DOHH2 (cell line): ENCODE measurements at regions not wholly inside any gene's neighbourhood (a gene's known extent, or its start where the extent isn't known, plus 50 kb on each side); places are given as distances from the start of the nearest gene placed in this dataset.

Experiments
- H3F3A ChIP-seq: fragments of 200-600 bp; sonication (generic), shearing (Covaris generic); 2 replicates; pipeline ENCODE4 v1.6.0; 2016; ENCODE audit warnings: antibody characterized with exemption, mild to moderate bottlenecking; ENCODE audit not compliant: control insufficient read depth, insufficient read depth
- H3K27ac ChIP-seq: fragments of 200-600 bp; sonication (generic); 2 replicates; pipeline ENCODE4 v1.5.1; 2014; ENCODE audit warnings: low read depth, mild to moderate bottlenecking, low read length, moderate library complexity
- H3K27me3 ChIP-seq: fragments of 200-600 bp; sonication (generic); 2 replicates; pipeline ENCODE4 v1.6.1; 2014; ENCODE audit warnings: mild to moderate bottlenecking, low read length, mixed read lengths; ENCODE audit not compliant: control insufficient read depth
- H3K36me3 ChIP-seq: fragments of 200-600 bp; sonication (generic); 2 replicates; pipeline ENCODE4 v1.6.1; 2014; ENCODE audit warnings: mild to moderate bottlenecking, low read length, moderate library complexity, mixed read lengths; ENCODE audit not compliant: control insufficient read depth
- H3K4me1 ChIP-seq: fragments of 200-600 bp; sonication (generic); 2 replicates; pipeline ENCODE4 v1.6.1; 2014; ENCODE audit warnings: mild to moderate bottlenecking, low read length, mixed read lengths; ENCODE audit not compliant: control insufficient read depth
- H3K4me2 ChIP-seq: fragments of 200-600 bp; sonication (generic); 2 replicates; pipeline ENCODE4 v1.6.0; 2014; ENCODE audit warnings: mild to moderate bottlenecking, low read length, moderate library complexity
- H3K4me3 ChIP-seq: fragments of 200-600 bp; sonication (generic); 2 replicates; pipeline ENCODE4 v1.5.1; 2014; ENCODE audit warnings: mild to moderate bottlenecking, low read length, mixed read lengths
- H3K79me2 ChIP-seq: fragments of 200-600 bp; sonication (generic); 2 replicates; pipeline ENCODE4 v1.6.1; 2014; ENCODE audit warnings: mild to moderate bottlenecking, low read length, mixed read lengths; ENCODE audit not compliant: control insufficient read depth
- H3K9me2 ChIP-seq: fragments of 200-600 bp; sonication (generic); replicated peaks from 2 replicates; pipeline ENCODE4 v1.6.1; 2014; ENCODE audit warnings: mild to moderate bottlenecking, low read length, mixed read lengths; ENCODE audit not compliant: control insufficient read depth
- H3K9me3 ChIP-seq: fragments of 200-600 bp; sonication (generic); 2 replicates; pipeline ENCODE4 v1.6.1; 2014; ENCODE audit warnings: antibody characterized with exemption, low read length, mixed read lengths; ENCODE audit not compliant: control insufficient read depth, insufficient read depth
- H4K20me1 ChIP-seq: fragments of 200-600 bp; sonication (generic); 2 replicates; pipeline ENCODE4 v1.6.0; 2014; ENCODE audit warnings: low read depth, mild to moderate bottlenecking, antibody characterized with exemption, low read length, moderate library complexity; ENCODE audit not compliant: control insufficient read depth, insufficient read depth
- EZH2phosphoT487 ChIP-seq: fragments of 200-600 bp; sonication (generic); IDR thresholded peaks from 2 replicates; pipeline ENCODE4 v1.6.1; 2017; ENCODE audit warnings: borderline replicate concordance, mild to moderate bottlenecking, antibody characterized with exemption, low read length, moderate library complexity, mixed read lengths
- TF ChIP-seq, protein P1 (sequence below): fragments of 200-600 bp; sonication (generic); IDR thresholded peaks from one replicate; pipeline ENCODE4 v1.5.1; 2014; ENCODE audit warnings: antibody characterized with exemption, mild to moderate bottlenecking, low read depth, low read length; ENCODE audit not compliant: poor library complexity, severe bottlenecking

- Histone ChIP-seq H3K27ac (no peak overlapping the region), H3K36me3 (no peaks in the 10 kb centered on the region), H4K20me1 (no peaks in the 10 kb centered on the region), H3K79me2 (no peaks in the 10 kb centered on the region), H3K4me2 (no peak overlapping the region), H3K9me3 (no peaks in the 10 kb centered on the region), H3K27me3 (no peaks in the 10 kb centered on the region), H3F3A (no peaks in the 10 kb centered on the region), H3K4me1 (no peaks in the 10 kb centered on the region), H3K4me3 (no peak overlapping the region), H3K9me2 (no peaks in the 10 kb centered on the region)
- no peak for TF ChIP-seq EZH2phosphoT487
- TF ChIP-seq, protein P1, sequence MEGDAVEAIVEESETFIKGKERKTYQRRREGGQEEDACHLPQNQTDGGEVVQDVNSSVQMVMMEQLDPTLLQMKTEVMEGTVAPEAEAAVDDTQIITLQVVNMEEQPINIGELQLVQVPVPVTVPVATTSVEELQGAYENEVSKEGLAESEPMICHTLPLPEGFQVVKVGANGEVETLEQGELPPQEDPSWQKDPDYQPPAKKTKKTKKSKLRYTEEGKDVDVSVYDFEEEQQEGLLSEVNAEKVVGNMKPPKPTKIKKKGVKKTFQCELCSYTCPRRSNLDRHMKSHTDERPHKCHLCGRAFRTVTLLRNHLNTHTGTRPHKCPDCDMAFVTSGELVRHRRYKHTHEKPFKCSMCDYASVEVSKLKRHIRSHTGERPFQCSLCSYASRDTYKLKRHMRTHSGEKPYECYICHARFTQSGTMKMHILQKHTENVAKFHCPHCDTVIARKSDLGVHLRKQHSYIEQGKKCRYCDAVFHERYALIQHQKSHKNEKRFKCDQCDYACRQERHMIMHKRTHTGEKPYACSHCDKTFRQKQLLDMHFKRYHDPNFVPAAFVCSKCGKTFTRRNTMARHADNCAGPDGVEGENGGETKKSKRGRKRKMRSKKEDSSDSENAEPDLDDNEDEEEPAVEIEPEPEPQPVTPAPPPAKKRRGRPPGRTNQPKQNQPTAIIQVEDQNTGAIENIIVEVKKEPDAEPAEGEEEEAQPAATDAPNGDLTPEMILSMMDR, result no peak
Observed at GRCh38 chr5:60333005-60333571, 366.9 kb downstream of the DEPDC1B start.

- TF ChIP-seq, protein P1, result no peak
- no peak for TF ChIP-seq EZH2phosphoT487
- Histone ChIP-seq H3K9me3 (no peaks in the 10 kb centered on the region), H3K36me3 (no peaks in the 10 kb centered on the region), H3K4me3 (no peak overlapping the region), H4K20me1 (no peaks in the 10 kb centered on the region), H3K27me3 (no peaks in the 10 kb centered on the region), H3K79me2 (no peaks in the 10 kb centered on the region), H3K4me2 (no peak overlapping the region), H3K27ac (no peak overlapping the region), H3K4me1 (no peaks in the 10 kb centered on the region), H3K9me2 (no peaks in the 10 kb centered on the region), H3F3A (no peaks in the 10 kb centered on the region)
Observed at GRCh38 chr5:60332244-60333004, 367.5 kb downstream of the DEPDC1B start.

- Histone ChIP-seq H3K4me1 (no peaks in the 10 kb centered on the region), H3K9me2 (no peaks in the 10 kb centered on the region), H3K36me3 (no peaks in the 10 kb centered on the region), H3K4me2 (no peak overlapping the region), H3K9me3 (no peaks in the 10 kb centered on the region), H3K27ac (no peak overlapping the region), H4K20me1 (no peaks in the 10 kb centered on the region), H3K27me3 (no peaks in the 10 kb centered on the region), H3F3A (no peaks in the 10 kb centered on the region), H3K4me3 (no peak overlapping the region), H3K79me2 (no peaks in the 10 kb centered on the region)
- TF ChIP-seq, protein P1, result no peak
- no peak for TF ChIP-seq EZH2phosphoT487
Observed at GRCh38 chr5:60330236-60330635, 369.7 kb downstream of the DEPDC1B start.
